Esophagus muscularis mucosa (tissue), 3 donors: ENCODE measurements at regions not wholly inside any gene's neighbourhood (a gene's known extent, or its start where the extent isn't known, plus 50 kb on each side); places are given as distances from the start of the nearest gene placed in this dataset.

ENCODE experiments used
- POLR2A ChIP-seq: fragments of 450-650 bp; IDR thresholded peaks from one replicate; pipeline ENCODE4 v1.6.1; 2017; ENCODE audit warnings: antibody characterized with exemption, moderate library complexity, mild to moderate bottlenecking, low read depth
- TF ChIP-seq, protein P1 (sequence below), 3 experiments: fragments of 200-600 bp in 2 of 3; fragments of 450-650 bp in 1 of 3; sonication (generic) in 2 of 3; IDR thresholded peaks; one replicate each; pipeline ENCODE4 v1.5.1; 2017 to 2019; ENCODE audit warnings: antibody characterized with exemption in 3 of 3, mild to moderate bottlenecking in 2 of 3, moderate library complexity in 1 of 3

DNA sequence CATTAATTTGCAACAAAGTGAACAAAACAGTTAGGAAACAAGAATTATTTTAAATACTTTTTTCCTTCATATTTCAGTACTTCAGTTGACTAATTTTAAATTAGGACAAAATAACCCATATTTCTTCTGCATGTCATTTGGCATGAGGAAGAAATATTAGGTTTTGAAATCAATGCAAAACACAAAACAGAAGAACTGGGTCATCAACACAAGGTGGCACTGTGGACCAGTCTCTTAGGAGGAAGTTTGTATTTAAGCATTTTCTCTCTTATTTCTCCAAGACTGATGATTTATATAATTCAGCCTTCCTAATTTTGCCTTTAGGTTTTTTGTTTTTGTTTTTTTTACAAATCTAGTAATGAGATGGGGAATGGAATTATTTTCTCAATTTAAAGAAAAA, 352.8 kb upstream of the KCNH7 start:
- TF ChIP-seq, protein P1, sequence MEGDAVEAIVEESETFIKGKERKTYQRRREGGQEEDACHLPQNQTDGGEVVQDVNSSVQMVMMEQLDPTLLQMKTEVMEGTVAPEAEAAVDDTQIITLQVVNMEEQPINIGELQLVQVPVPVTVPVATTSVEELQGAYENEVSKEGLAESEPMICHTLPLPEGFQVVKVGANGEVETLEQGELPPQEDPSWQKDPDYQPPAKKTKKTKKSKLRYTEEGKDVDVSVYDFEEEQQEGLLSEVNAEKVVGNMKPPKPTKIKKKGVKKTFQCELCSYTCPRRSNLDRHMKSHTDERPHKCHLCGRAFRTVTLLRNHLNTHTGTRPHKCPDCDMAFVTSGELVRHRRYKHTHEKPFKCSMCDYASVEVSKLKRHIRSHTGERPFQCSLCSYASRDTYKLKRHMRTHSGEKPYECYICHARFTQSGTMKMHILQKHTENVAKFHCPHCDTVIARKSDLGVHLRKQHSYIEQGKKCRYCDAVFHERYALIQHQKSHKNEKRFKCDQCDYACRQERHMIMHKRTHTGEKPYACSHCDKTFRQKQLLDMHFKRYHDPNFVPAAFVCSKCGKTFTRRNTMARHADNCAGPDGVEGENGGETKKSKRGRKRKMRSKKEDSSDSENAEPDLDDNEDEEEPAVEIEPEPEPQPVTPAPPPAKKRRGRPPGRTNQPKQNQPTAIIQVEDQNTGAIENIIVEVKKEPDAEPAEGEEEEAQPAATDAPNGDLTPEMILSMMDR (IDR thresholded peaks at IDR 0.05) = peak; percentile 25 to 58 (median 56)
- TF ChIP-seq POLR2A = no peak
